K562 (cell line): ENCODE measurements at regions not wholly inside any gene's neighbourhood (a gene's known extent, or its start where the extent isn't known, plus 50 kb on each side); places are given as distances from the start of the nearest gene placed in this dataset.

ENCODE experiments used
- HDAC2 ChIP-seq: fragments of 450-650 bp; IDR thresholded peaks from 2 replicates; pipeline ENCODE4 v1.6.1; 2016; ENCODE audit warnings: mild to moderate bottlenecking
- IFI16 ChIP-seq: fragments of 250-450 bp; sonication (Bioruptor Pico); IDR thresholded peaks from 2 replicates; pipeline ENCODE4 v2.1.2; 2022; ENCODE audit warnings: mild to moderate bottlenecking, inconsistent platforms
- TF ChIP-seq, protein P1 (sequence below): sonication (generic); formaldehyde crosslinking; IDR thresholded peaks from 2 replicates; pipeline ENCODE4 v1.8.0; 2023; ENCODE audit warnings: missing genetic modification reagents, mild to moderate bottlenecking, borderline replicate concordance
- TF ChIP-seq, protein P2 (sequence below): sonication (generic); formaldehyde crosslinking; IDR thresholded peaks from 2 replicates; pipeline ENCODE4 v1.8.0; 2022; ENCODE audit warnings: mild to moderate bottlenecking, missing genetic modification reagents, borderline replicate concordance
- TF ChIP-seq, protein P3 (sequence below): fragments of 200-600 bp; sonication (generic); IDR thresholded peaks from one replicate; pipeline ENCODE4 v1.6.1; 2012; ENCODE audit warnings: mild to moderate bottlenecking, low read depth, low read length, inconsistent platforms

DNA sequence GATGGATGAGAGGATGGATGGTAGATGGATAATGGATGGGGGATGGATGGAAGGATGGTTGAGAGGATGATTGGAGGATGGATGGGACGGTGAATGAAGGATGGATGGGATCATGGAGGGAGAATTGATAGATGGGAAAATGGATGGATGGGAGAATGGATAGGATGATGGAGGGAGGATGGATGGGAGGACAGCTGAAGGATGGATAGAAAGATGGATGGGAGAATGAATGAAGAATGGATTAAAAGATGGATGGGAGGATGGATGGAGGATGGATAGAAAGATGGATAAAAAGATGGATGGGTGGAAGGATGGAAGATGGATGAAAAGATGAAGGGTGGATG, 218.3 kb upstream of the IER5L start:
- TF ChIP-seq HDAC2 (no peak), IFI16 (CRISPR knock-in tag) (no peak)
- TF ChIP-seq, protein P1, sequence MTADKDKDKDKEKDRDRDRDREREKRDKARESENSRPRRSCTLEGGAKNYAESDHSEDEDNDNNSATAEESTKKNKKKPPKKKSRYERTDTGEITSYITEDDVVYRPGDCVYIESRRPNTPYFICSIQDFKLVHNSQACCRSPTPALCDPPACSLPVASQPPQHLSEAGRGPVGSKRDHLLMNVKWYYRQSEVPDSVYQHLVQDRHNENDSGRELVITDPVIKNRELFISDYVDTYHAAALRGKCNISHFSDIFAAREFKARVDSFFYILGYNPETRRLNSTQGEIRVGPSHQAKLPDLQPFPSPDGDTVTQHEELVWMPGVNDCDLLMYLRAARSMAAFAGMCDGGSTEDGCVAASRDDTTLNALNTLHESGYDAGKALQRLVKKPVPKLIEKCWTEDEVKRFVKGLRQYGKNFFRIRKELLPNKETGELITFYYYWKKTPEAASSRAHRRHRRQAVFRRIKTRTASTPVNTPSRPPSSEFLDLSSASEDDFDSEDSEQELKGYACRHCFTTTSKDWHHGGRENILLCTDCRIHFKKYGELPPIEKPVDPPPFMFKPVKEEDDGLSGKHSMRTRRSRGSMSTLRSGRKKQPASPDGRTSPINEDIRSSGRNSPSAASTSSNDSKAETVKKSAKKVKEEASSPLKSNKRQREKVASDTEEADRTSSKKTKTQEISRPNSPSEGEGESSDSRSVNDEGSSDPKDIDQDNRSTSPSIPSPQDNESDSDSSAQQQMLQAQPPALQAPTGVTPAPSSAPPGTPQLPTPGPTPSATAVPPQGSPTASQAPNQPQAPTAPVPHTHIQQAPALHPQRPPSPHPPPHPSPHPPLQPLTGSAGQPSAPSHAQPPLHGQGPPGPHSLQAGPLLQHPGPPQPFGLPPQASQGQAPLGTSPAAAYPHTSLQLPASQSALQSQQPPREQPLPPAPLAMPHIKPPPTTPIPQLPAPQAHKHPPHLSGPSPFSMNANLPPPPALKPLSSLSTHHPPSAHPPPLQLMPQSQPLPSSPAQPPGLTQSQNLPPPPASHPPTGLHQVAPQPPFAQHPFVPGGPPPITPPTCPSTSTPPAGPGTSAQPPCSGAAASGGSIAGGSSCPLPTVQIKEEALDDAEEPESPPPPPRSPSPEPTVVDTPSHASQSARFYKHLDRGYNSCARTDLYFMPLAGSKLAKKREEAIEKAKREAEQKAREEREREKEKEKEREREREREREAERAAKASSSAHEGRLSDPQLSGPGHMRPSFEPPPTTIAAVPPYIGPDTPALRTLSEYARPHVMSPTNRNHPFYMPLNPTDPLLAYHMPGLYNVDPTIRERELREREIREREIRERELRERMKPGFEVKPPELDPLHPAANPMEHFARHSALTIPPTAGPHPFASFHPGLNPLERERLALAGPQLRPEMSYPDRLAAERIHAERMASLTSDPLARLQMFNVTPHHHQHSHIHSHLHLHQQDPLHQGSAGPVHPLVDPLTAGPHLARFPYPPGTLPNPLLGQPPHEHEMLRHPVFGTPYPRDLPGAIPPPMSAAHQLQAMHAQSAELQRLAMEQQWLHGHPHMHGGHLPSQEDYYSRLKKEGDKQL, result no peak
- TF ChIP-seq, protein P2, sequence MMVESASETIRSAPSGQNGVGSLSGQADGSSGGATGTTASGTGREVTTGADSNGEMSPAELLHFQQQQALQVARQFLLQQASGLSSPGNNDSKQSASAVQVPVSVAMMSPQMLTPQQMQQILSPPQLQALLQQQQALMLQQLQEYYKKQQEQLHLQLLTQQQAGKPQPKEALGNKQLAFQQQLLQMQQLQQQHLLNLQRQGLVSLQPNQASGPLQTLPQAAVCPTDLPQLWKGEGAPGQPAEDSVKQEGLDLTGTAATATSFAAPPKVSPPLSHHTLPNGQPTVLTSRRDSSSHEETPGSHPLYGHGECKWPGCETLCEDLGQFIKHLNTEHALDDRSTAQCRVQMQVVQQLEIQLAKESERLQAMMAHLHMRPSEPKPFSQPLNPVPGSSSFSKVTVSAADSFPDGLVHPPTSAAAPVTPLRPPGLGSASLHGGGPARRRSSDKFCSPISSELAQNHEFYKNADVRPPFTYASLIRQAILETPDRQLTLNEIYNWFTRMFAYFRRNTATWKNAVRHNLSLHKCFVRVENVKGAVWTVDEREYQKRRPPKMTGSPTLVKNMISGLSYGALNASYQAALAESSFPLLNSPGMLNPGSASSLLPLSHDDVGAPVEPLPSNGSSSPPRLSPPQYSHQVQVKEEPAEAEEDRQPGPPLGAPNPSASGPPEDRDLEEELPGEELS (CRISPR knock-in tag), result no peak
- TF ChIP-seq, protein P3, sequence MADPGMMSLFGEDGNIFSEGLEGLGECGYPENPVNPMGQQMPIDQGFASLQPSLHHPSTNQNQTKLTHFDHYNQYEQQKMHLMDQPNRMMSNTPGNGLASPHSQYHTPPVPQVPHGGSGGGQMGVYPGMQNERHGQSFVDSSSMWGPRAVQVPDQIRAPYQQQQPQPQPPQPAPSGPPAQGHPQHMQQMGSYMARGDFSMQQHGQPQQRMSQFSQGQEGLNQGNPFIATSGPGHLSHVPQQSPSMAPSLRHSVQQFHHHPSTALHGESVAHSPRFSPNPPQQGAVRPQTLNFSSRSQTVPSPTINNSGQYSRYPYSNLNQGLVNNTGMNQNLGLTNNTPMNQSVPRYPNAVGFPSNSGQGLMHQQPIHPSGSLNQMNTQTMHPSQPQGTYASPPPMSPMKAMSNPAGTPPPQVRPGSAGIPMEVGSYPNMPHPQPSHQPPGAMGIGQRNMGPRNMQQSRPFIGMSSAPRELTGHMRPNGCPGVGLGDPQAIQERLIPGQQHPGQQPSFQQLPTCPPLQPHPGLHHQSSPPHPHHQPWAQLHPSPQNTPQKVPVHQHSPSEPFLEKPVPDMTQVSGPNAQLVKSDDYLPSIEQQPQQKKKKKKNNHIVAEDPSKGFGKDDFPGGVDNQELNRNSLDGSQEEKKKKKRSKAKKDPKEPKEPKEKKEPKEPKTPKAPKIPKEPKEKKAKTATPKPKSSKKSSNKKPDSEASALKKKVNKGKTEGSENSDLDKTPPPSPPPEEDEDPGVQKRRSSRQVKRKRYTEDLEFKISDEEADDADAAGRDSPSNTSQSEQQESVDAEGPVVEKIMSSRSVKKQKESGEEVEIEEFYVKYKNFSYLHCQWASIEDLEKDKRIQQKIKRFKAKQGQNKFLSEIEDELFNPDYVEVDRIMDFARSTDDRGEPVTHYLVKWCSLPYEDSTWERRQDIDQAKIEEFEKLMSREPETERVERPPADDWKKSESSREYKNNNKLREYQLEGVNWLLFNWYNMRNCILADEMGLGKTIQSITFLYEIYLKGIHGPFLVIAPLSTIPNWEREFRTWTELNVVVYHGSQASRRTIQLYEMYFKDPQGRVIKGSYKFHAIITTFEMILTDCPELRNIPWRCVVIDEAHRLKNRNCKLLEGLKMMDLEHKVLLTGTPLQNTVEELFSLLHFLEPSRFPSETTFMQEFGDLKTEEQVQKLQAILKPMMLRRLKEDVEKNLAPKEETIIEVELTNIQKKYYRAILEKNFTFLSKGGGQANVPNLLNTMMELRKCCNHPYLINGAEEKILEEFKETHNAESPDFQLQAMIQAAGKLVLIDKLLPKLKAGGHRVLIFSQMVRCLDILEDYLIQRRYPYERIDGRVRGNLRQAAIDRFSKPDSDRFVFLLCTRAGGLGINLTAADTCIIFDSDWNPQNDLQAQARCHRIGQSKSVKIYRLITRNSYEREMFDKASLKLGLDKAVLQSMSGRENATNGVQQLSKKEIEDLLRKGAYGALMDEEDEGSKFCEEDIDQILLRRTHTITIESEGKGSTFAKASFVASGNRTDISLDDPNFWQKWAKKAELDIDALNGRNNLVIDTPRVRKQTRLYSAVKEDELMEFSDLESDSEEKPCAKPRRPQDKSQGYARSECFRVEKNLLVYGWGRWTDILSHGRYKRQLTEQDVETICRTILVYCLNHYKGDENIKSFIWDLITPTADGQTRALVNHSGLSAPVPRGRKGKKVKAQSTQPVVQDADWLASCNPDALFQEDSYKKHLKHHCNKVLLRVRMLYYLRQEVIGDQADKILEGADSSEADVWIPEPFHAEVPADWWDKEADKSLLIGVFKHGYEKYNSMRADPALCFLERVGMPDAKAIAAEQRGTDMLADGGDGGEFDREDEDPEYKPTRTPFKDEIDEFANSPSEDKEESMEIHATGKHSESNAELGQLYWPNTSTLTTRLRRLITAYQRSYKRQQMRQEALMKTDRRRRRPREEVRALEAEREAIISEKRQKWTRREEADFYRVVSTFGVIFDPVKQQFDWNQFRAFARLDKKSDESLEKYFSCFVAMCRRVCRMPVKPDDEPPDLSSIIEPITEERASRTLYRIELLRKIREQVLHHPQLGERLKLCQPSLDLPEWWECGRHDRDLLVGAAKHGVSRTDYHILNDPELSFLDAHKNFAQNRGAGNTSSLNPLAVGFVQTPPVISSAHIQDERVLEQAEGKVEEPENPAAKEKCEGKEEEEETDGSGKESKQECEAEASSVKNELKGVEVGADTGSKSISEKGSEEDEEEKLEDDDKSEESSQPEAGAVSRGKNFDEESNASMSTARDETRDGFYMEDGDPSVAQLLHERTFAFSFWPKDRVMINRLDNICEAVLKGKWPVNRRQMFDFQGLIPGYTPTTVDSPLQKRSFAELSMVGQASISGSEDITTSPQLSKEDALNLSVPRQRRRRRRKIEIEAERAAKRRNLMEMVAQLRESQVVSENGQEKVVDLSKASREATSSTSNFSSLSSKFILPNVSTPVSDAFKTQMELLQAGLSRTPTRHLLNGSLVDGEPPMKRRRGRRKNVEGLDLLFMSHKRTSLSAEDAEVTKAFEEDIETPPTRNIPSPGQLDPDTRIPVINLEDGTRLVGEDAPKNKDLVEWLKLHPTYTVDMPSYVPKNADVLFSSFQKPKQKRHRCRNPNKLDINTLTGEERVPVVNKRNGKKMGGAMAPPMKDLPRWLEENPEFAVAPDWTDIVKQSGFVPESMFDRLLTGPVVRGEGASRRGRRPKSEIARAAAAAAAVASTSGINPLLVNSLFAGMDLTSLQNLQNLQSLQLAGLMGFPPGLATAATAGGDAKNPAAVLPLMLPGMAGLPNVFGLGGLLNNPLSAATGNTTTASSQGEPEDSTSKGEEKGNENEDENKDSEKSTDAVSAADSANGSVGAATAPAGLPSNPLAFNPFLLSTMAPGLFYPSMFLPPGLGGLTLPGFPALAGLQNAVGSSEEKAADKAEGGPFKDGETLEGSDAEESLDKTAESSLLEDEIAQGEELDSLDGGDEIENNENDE, result no peak
